ENCODE measurements at regions not wholly inside any gene's neighbourhood (a gene's known extent, or its start where the extent isn't known, plus 50 kb on each side); places are given as distances from the start of the nearest gene placed in this dataset.

- intact Hi-C loops (cut with micrococcal nuclease; ENCODE audit: unreplicated experiment): no loop called here
- TF ChIP-seq, protein P1, sequence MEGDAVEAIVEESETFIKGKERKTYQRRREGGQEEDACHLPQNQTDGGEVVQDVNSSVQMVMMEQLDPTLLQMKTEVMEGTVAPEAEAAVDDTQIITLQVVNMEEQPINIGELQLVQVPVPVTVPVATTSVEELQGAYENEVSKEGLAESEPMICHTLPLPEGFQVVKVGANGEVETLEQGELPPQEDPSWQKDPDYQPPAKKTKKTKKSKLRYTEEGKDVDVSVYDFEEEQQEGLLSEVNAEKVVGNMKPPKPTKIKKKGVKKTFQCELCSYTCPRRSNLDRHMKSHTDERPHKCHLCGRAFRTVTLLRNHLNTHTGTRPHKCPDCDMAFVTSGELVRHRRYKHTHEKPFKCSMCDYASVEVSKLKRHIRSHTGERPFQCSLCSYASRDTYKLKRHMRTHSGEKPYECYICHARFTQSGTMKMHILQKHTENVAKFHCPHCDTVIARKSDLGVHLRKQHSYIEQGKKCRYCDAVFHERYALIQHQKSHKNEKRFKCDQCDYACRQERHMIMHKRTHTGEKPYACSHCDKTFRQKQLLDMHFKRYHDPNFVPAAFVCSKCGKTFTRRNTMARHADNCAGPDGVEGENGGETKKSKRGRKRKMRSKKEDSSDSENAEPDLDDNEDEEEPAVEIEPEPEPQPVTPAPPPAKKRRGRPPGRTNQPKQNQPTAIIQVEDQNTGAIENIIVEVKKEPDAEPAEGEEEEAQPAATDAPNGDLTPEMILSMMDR (IDR thresholded peaks at IDR 0.05; ENCODE audit: insufficient read depth in 1 of 2, low read depth in 1 of 2, low read length in 1 of 2, severe bottlenecking in 1 of 2, unreplicated experiment in 1 of 2): no peak
- H3K4me1 ChIP-seq: no peaks in the 10 kb centered on the region
- H3K27ac Mint-ChIP-seq (ENCODE audit: unreplicated experiment): no peak overlapping the region
- H3K27me3 Mint-ChIP-seq (ENCODE audit: insufficient read depth, unreplicated experiment): no peaks in the 10 kb centered on the region
- H3K9me3 ChIP-seq: no peaks in the 10 kb centered on the region
- no peak for DNase-seq
- no peaks in the 10 kb centered on the region for H3K9me3 Mint-ChIP-seq (ENCODE audit: unreplicated experiment)
- H3K4me3 ChIP-seq (ENCODE audit: low read depth, low read length): no peak overlapping the region
- no peaks in the 10 kb centered on the region for H3K36me3 Mint-ChIP-seq (ENCODE audit: insufficient read depth, unreplicated experiment)
- no peaks in the 10 kb centered on the region for H3K4me1 Mint-ChIP-seq (ENCODE audit: low read depth, unreplicated experiment)
- ChIA-PET CTCF (no interaction called here), POLR2A (no interaction called here)
- H3K27me3 ChIP-seq (replicated peaks; ENCODE audit: control insufficient read depth, insufficient read depth, low read length): no peaks in the 10 kb centered on the region
- no peak overlapping the region for H3K4me3 Mint-ChIP-seq (ENCODE audit: unreplicated experiment)
- no TSS peak for BruUV-seq (replicated peaks)
- no peaks in the 10 kb centered on the region for H3K36me3 ChIP-seq (ENCODE audit: control insufficient read depth, insufficient read depth, low read length)
These were observed 1055.2 kb downstream of the IGSF11 start for GRCh38 chr3:117979466-117979865.

DNA sequence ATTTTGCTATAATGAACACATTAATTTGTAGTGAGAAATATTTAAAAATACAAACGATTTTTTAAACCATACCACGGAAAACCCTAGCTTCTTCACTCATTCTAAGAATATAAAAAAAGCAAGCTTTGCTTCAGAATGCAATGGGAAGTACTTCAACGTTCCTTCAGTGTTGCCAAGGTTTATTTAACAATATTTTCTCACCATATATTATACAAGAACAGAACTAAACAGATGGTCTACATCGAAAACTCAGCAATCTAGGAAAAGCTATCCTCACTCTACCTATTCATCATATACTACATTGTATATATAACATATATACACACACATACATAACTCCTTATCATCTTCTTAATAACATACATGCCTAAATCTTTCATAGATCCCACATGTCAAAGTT is 1047.4 kb downstream of the IGSF11 start:
- intact Hi-C loops (cut with micrococcal nuclease; ENCODE audit: unreplicated experiment): no loop called here
- no peak for DNase-seq
- TF ChIP-seq, protein P1 (IDR thresholded peaks at IDR 0.05; ENCODE audit: insufficient read depth in 1 of 2, low read depth in 1 of 2, low read length in 1 of 2, severe bottlenecking in 1 of 2, unreplicated experiment in 1 of 2): no peak
- ChIA-PET POLR2A (no interaction called here), CTCF (interaction anchor here (0.5 kb wide), 1 partner anchor 1217 kb away, joined by 6 read pairs; no protein-coding TSS in a partner anchor)
- H3K27me3 ChIP-seq (replicated peaks; ENCODE audit: control insufficient read depth, insufficient read depth, low read length): no peaks in the 10 kb centered on the region
- H3K4me3 ChIP-seq (ENCODE audit: low read depth, low read length): no peak overlapping the region
- H3K4me3 Mint-ChIP-seq (ENCODE audit: unreplicated experiment): no peak overlapping the region
- H3K27me3 Mint-ChIP-seq (ENCODE audit: insufficient read depth, unreplicated experiment): peaks cover 8% of the 10 kb centered on the region
- no peaks in the 10 kb centered on the region for H3K9me3 Mint-ChIP-seq (ENCODE audit: unreplicated experiment)
- H3K27ac Mint-ChIP-seq (ENCODE audit: unreplicated experiment): no peak overlapping the region
- no peaks in the 10 kb centered on the region for H3K4me1 Mint-ChIP-seq (ENCODE audit: low read depth, unreplicated experiment)
- no peaks in the 10 kb centered on the region for H3K36me3 Mint-ChIP-seq (ENCODE audit: insufficient read depth, unreplicated experiment)
- BruUV-seq (replicated peaks): no TSS peak
- H3K9me3 ChIP-seq: no peaks in the 10 kb centered on the region
- H3K36me3 ChIP-seq (ENCODE audit: control insufficient read depth, insufficient read depth, low read length): no peaks in the 10 kb centered on the region
- H3K4me1 ChIP-seq: no peaks in the 10 kb centered on the region

GRCh38 chr3:117989982-117990381 is 1044.7 kb downstream of the IGSF11 start:
- H3K9me3 ChIP-seq: no peaks in the 10 kb centered on the region
- no peaks in the 10 kb centered on the region for H3K36me3 ChIP-seq (ENCODE audit: control insufficient read depth, insufficient read depth, low read length)
- no peaks in the 10 kb centered on the region for H3K36me3 Mint-ChIP-seq (ENCODE audit: insufficient read depth, unreplicated experiment)
- DNase-seq: no peak
- no peaks in the 10 kb centered on the region for H3K4me1 ChIP-seq
- CTCF ChIA-PET: no interaction called here
- no TSS peak for BruUV-seq (replicated peaks)
- no peaks in the 10 kb centered on the region for H3K27me3 ChIP-seq (replicated peaks; ENCODE audit: control insufficient read depth, insufficient read depth, low read length)
- H3K27ac Mint-ChIP-seq (ENCODE audit: unreplicated experiment): no peak overlapping the region
- no peak overlapping the region for H3K4me3 Mint-ChIP-seq (ENCODE audit: unreplicated experiment)
- H3K9me3 Mint-ChIP-seq (ENCODE audit: unreplicated experiment): no peaks in the 10 kb centered on the region
- H3K27me3 Mint-ChIP-seq (ENCODE audit: insufficient read depth, unreplicated experiment): peaks cover 5% of the 10 kb centered on the region
- intact Hi-C loops (cut with micrococcal nuclease; ENCODE audit: unreplicated experiment): no loop called here
- no peaks in the 10 kb centered on the region for H3K4me1 Mint-ChIP-seq (ENCODE audit: low read depth, unreplicated experiment)
- no peak overlapping the region for H3K4me3 ChIP-seq (ENCODE audit: low read depth, low read length)
- TF ChIP-seq, protein P1 (IDR thresholded peaks at IDR 0.05; ENCODE audit: insufficient read depth in 1 of 2, low read depth in 1 of 2, low read length in 1 of 2, severe bottlenecking in 1 of 2, unreplicated experiment in 1 of 2): no peak
- POLR2A ChIA-PET: no interaction called here
